ENCODE measurements at regions not wholly inside any gene's neighbourhood (a gene's known extent, or its start where the extent isn't known, plus 50 kb on each side); places are given as distances from the start of the nearest gene placed in this dataset.

- TF ChIP-seq CTCF (conservative IDR thresholded peaks at IDR 0.05) (no peak), ZFX (IDR thresholded peaks at IDR 0.05) (no peak)
These were observed 134.3 kb downstream of the MAP3K21 start for GRCh38 chr1:233461847-233462246.

All from C4-2B (cell line).